NCI-H2171 treated with DMSO at 0.1 percent for 48 hours (cell line): ENCODE measurements at regions not wholly inside any gene's neighbourhood (a gene's known extent, or its start where the extent isn't known, plus 50 kb on each side); places are given as distances from the start of the nearest gene placed in this dataset.
A peak's percentile ranks its signal among the peaks of the same experiment; 100 is the strongest.
"Not testable (repeated sequence)": the region's sequence is repeated elsewhere in the genome, so short reads cannot be mapped to it uniquely, and the experiment has no call there.

ENCODE experiments used
- DNase-seq: peaks from one replicate; lab custom pipeline; 2025; lab: John Stamatoyannopoulos, UW

GRCh38 chr2:239882781-239883180 is 142.4 kb downstream of the NDUFA10 start:
- no peak for DNase-seq

GRCh38 chr2:239882331-239882732 is 142.8 kb downstream of the NDUFA10 start:
- DNase-seq: peak; percentile 38

DNA sequence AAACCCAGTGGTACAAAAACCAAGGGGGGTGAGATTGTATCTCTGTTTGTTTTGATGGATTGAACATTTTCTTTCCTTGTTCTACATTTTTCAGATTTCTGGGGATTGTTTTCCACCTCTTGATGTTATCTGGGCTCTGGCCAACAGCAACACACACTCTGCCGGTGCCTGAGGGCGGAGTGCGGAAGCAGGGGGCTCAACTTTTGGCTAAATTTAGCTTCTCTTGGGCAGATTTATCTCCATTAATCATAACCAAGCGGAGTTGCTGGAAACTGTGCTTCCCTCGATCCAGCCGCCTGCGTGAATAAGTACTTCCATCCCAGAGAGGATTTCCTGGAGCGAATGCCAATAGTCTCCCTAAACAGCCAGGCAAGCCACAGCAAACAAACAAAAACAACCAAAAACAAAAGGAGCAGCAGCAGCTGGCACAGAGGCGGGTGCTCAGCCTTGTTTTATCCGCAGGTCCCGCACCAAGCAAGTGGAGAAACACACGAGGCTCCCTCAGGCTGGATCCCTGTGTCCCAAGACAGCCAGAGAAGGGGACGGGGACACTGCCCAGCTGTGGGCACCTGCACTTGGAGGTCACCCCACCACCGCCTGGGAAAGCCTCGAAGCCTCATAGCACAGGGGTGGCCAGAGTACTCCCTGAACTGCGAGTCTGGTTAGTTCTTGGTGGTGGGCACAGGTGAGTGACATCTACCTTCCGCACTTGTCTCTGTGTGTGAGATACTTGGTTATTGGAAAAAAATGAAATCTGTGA is 143.4 kb downstream of the NDUFA10 start:
- no peak for DNase-seq

- no peak for DNase-seq
These were observed 144.1 kb downstream of the NDUFA10 start for GRCh38 chr2:239881031-239881471.

DNA sequence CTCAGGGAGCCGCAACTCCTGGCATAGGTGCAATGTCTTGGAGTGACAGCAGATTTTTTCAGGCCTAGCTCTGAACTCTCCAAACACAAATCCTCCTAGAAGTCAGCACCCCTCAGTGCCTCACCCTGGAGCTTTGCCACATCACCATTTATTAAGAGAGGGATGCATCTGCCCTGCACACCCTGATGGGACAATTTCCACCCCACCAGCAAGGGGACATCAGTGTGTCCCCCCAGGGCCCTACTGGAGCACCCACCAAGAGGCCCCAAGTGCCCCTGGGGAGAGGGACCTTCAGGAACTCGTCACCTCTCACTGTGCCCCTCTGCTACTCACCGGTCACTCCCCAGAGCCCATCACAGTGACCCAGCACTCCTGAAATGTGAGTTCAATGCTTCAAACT is 144.7 kb downstream of the NDUFA10 start:
- no peak for DNase-seq

DNA sequence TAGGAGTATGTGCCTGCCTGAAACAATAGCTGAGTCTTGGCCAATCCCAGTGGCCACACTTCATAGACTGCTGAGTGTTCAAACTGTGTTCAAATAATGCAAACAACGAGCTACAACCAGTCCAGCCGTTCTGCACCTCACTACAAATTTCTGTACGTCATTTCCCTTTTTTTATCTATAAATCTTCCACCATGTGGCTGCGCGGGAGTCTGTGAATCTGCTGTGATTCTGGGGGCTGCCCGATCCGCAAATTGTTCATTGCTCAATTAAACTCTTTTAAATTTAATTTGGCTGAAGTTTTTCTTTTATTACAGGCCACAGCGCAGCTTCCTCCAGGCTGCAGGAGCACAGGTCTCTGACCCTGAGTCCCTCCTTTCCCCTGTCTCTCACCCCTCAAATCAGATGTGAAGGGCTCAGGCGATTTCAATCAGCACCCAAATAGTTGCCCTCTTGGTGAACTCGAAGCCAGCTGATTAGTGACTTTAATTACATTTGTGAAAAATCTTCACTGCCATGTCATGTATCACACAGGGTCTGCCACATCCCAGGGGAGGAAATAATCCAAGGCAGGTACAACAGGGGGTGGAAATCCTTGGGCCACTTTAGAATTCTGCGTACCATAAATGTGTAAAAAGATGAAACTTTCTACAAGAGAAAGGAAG is 145.6 kb downstream of the NDUFA10 start:
- DNase-seq: no peak

GRCh38 chr2:239878686-239879085 is 146.5 kb downstream of the NDUFA10 start:
- no peak for DNase-seq

- DNase-seq: no peak
These were observed 148.2 kb downstream of the NDUFA10 start for GRCh38 chr2:239876948-239877289.

DNA sequence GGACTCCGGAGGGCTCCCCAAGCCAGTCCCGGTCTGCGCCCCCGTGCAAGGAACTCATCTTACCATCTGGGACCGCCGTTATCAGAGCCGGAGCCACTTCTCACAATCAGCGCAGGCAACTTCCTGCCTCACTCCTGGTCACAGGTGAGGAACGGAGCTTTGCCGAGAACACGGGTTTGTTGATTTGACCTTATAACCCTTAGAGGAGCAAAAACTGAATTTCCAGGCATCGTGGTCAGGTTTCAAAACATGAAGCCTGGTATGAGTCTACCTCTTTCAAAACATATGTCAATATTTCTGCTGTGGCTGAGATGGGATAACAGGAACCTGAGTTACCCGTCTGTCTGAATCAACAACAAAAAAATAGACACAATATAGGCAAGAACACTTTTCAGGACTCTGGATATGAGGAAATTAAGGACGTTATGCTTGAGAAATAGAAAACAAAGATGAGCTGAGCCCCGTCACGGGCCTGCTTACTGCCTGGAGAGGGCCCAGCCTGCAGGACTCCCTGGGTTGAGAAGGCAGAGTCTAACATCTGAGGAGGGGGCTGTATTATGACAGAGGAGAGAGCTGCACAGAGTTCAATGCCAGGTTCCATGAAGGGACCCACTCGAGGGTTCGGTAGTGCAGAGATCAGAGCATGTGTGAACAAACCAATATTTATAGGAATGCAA is 148.7 kb downstream of the NDUFA10 start:
- DNase-seq: no peak

DNA sequence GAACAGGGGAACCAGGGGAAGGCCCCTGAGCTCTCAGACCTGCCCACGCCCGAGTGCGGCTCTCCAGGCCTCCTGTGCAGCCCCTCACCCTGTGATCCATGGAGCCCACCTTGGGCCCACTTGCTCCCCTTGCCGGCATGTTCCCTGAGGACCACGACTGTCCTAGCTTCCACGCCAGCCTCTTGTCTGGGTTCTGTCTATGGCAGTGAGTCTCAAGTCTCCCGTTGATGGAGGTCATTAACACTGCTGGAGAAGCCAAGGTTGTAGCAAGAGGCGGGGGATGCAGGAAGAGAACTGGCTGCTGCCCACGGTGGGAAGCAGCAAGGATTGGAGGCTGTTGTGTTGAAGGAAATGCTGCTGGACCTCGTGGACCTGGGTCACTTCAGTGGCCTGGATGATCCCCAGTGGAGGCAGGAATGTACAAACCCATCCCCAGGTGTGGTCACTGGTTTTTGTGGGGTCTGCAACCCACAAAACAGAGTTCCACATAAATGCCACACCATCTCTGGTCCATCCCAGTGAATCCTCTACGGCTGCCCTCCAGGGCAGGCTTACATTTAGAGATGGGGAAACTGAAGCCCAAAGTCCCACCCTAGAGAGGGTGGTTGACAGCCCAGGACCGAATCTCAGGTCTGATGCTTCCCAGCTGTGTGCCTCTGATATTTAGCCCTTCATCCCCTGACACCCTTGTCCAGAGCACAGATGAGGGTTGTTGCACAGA is 150.3 kb downstream of the NDUFA10 start:
- DNase-seq: no peak

DNA sequence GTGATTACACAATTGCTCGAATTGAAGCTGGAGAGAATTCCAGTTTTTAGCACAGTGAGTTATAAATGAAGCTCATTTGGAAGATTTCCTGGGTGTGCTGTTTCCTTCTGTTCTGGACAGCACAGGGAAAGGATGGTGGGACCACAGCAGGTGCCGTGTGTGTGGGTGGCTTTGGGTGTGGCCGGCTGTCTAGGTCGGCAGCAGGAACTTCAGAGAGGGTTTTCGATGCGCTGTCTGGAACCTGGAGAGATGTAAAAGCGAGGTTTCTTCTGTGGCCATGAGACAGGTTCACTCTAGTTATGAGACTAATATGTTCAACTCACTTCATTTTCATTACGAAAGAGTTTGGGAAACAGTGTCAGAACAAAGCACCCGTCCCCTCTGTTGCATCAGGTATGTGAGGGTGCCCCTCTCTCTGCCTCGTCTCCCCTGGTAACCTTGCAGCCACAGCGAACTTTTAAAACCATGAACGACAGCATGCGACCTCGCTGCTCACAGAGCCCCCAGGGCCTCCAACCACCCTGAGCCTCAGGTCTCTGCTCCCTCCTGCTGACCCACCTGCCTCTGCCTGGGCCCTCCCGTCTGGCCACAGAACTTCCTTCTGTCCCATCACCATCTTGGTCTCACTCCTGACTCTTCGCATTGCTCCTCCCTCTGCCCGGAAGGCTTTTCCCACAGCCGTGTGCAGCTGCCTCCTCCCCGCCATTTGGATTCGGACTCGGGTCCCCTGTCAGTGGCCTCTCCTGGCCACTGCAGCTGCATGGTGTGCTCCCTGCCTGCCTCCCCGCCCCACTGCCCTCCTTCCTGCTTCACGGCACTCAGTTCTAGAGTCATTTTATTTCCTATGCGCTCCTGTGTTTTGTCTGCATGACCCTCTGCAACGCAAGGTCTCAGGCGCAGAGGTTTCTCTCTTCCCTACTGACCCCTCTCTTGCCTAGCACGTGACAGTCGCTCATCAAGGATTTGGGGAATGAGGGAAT is 151.2 kb downstream of the NDUFA10 start:
- no peak for DNase-seq

DNA sequence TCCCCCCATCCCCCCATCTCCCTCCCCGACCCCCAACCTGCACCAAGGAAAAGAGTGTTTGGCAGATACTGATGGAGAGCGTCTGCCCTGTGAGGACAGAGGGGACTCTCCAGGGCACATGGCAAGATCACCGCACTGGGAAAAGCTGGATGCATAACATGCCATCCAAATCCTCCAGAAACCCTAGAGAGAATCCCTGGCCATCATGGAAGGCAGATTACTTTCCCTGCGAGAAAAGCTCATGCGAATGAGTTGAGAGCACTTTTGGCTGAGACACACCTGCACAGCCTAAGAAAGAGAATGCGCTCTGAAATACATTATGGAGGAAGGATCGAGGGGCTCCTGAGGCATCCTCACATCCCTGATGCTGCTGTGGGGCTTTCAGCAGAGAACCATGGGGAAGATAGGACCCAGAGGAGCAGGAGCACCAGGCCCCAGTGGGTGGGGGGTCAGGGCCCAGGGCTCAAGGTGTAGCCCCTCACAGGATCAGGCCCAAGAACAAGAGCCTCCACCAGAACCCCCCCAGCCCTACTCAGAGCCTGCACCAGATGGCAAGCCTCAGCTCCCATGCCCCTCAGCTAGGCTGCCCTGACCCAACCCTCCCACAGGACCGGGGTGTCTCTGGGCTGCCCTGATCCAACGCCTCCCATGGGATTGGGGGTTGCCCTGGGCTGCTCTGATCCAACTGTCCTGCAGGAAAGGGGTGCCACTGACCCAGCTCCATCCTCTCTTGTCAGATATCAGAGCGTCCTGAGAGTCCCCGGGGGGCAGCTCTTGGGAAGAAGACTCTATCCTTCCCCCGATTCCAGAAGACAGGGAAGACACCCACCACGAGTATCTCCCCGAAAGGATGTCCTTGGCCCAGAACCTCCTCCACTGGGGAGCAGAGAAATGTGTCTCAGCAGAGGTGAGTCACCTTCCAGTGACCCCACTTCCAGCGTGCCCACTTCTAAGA is 153.4 kb downstream of the NDUFA10 start:
- DNase-seq: no peak

DNA sequence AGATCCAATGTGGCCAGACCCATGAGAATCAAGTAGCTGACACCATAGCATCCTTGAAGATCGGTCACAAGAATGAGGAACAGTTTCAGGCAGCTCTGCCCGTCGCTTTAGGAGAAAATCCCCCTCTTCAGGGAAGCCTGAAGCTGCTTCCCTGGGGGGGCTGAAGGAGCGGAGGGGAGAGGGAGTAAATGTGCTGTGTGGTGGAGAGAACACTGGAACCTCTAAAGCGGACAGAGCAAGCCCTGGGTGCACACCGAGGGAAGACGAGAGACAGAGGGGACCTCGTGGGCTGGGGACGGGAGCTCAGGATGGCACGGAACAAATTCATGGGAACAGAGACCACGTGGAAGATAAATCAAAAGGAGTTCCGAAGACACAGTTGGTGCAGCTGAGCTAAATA is 154.3 kb downstream of the NDUFA10 start:
- no peak for DNase-seq

GRCh38 chr2:239870276-239870675 is 154.9 kb downstream of the NDUFA10 start:
- DNase-seq: no peak

DNA sequence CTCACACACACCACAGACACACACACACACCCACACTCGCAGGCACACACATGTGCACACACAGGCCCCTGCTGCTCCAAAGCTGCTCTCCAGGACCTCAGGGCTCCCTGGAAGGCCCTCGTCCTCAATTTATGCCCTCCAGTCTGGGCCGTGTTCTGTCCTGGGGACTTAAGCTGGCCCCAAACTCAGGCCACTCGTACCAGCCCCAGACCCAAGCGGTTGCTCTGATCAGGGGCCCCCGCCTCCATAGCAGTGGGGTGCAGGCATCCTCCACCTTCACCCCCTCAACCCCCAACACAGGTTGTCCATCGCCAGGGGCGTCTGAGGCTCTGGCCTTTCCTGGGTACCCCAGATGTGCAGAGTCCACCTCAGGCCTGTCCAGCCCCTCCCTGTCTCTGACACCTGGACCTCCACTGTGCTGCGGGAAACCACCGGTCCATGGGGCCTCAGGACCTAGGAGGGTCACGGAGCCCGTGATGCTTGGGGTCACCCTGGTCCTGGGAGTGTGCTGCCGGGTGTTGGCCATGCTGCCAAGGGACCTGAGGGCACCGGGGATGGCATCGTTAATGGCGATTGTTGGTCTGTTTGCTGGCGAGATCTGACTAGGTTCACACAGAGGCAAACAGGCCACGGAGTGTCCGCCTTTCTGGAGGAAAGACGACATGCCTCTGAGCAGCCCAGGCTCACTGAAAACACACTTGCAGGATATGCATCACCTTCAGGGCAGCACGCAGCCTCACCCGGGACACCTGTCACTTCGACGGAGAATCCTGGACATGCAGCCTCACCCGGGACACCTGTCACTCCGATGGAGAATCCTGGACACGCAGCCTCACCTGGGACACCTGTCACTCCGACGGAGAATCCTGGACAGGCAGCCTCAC is 155.6 kb downstream of the NDUFA10 start:
- DNase-seq: no peak

GRCh38 chr2:239868556-239869181 is 156.5 kb downstream of the NDUFA10 start:
- DNase-seq: no peak

DNA sequence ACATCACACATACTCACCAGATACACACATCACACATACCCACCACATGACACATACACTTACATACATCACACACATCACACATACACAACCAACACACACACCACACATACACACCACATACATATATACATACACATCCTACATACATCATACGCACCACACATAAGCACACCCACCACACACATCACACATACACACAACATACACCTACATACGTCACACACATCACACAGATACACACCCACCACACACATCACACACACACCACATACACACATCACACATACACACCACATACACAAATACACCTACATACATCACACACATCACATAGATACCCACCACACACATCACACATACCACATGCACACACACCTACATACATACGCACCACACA is 158.4 kb downstream of the NDUFA10 start:
- no peak for DNase-seq

GRCh38 chr2:239866350-239866749 is 158.8 kb downstream of the NDUFA10 start:
- no peak for DNase-seq

DNA sequence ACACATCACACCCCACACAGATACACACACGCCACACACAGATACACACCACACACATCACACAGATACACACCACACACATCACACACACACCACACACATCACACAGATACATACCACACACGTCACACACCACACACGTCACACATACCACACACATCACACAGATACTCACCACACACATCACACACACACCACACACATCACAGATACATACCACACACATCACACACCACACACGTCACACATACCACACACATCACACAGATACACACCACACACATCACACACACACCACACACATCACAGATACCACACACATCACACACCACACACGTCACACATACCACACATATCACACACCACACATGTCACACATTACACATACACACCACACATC is 159.3 kb downstream of the NDUFA10 start:
- DNase-seq: not testable (repeated sequence)
